ENCODE measurements at regions not wholly inside any gene's neighbourhood (a gene's known extent, or its start where the extent isn't known, plus 50 kb on each side); places are given as distances from the start of the nearest gene placed in this dataset.

GRCh38 chr14:79949906-79950305 is 261.4 kb downstream of the DIO2 start:
- TF ChIP-seq, protein P1, sequence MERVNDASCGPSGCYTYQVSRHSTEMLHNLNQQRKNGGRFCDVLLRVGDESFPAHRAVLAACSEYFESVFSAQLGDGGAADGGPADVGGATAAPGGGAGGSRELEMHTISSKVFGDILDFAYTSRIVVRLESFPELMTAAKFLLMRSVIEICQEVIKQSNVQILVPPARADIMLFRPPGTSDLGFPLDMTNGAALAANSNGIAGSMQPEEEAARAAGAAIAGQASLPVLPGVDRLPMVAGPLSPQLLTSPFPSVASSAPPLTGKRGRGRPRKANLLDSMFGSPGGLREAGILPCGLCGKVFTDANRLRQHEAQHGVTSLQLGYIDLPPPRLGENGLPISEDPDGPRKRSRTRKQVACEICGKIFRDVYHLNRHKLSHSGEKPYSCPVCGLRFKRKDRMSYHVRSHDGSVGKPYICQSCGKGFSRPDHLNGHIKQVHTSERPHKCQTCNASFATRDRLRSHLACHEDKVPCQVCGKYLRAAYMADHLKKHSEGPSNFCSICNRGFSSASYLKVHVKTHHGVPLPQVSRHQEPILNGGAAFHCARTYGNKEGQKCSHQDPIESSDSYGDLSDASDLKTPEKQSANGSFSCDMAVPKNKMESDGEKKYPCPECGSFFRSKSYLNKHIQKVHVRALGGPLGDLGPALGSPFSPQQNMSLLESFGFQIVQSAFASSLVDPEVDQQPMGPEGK (CRISPR knock-in tag; IDR thresholded peaks at IDR 0.05; ENCODE audit: borderline replicate concordance), result no peak
- TF ChIP-seq CREB5 (CRISPR knock-in tag; IDR thresholded peaks at IDR 0.05; ENCODE audit: low read depth), result no peak
- no peak for TF ChIP-seq CSDC2 (CRISPR knock-in tag; IDR thresholded peaks at IDR 0.05)
